Germinal center (tissue), 1 donor: ENCODE measurements at regions not wholly inside any gene's neighbourhood (a gene's known extent, or its start where the extent isn't known, plus 50 kb on each side); places are given as distances from the start of the nearest gene placed in this dataset.
"Not testable (repeated sequence)": the region's sequence is repeated elsewhere in the genome, so short reads cannot be mapped to it uniquely, and the experiment has no call there.

ENCODE experiments used
- DNase-seq: peaks from one replicate; pipeline ENCODE4 v3.0.0; 2012; ENCODE audit warnings: mixed read lengths, low spot score

DNA sequence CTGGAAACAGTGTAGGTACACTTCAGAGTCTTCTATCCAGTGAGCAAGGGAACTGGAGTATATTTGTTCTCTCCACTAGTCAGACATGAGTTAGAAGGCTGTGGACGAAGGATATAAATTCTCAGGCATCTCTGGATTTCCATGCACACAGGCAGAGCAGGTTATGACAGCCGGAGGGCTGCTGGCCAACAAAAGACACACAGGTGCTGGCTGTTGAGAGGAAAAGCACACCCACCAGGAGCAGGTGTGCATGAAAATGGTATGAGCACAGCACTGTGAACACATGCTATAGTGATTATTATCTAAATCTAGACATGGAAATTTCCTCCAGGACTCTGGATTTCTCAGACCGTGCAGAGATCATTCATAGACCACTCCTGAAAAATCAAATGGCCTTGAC, 444.7 kb upstream of the RPS6KA3 start:
- DNase-seq = no peak

GRCh38 chrX:20693078-20693477, 426.4 kb upstream of the RPS6KA3 start:
- DNase-seq = no peak

DNA sequence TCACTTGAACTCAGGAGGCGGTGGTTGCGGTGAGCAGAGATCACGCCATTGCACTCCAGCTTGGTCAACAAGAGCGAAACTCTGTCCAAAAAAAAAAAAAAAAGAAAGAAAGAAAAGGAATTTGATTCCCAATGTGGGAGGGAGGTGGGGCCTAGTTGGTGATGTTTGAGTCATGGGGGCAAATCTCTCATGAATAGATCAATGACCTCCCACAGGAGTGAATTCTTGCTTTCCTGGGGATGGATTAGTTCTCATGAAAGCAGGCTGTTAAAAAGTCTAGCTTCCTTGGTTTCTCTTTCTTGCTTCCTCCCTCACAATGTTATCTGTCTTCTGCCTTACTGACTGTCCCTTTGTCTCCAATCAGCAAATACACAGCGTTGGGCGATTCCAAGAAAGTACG, 419.5 kb upstream of the RPS6KA3 start:
- no peak for DNase-seq

DNA sequence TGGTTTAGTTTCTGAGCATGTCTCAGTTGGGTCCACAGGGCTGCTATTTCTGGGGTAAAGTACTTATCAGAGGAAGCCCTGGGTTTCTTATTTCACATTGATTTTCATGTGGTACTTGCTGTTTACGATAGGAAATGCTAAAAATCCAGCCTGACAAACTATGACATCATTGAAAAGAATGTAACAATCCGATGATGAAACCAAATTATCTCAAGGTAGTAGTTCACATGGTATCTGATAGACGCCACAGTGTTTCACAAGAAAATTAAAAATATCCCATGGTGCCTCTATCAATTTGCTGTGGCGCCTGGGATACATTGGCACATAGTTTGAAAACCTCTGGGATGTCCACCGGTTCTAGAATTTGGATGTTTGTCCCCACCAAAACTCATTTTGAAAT, 418.9 kb upstream of the RPS6KA3 start:
- DNase-seq = no peak

GRCh38 chrX:20681683-20682082, 415.0 kb upstream of the RPS6KA3 start:
- DNase-seq = no peak

- no peak for DNase-seq
These were observed 414.3 kb upstream of the RPS6KA3 start for GRCh38 chrX:20680998-20681397.

- no peak for DNase-seq
These were observed 405.8 kb upstream of the RPS6KA3 start for GRCh38 chrX:20672476-20672875.

DNA sequence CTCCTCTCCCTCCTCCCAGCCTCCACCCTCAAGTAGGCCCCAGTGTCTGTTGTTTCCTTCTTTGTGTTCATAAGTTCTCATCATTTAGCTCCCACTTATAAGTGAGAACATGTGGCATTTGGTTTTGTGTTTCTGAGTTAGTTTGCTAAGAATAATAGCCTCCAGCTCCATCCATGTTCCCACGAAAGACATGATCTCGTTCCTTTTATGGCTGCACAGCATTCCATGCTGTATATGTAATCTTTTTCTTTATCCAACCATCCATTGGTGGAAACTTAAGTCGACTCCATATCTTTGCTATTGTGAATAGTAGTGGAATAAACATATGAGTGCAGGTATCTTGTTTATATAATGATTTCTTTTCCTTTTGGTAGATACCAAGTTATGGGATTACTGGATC, 405.0 kb upstream of the RPS6KA3 start:
- DNase-seq = not testable (repeated sequence)

DNA sequence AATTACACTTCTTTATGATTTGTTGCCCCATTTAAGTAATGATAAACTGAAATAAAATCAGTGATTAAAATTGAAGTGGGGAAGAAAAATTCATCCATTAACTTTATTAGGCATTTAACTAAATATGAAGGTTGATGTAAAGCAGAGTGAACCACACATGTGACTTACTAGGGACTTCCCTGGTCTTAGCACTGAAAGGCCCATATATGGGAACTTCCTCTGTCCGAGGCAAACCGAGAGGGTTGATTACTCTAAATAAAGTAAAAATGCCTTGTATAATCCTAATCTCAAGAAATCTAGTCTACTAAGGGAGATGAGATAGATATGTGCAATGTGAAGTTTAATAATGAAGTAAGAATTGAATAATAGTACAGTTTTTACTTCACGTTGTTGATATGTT, 403.9 kb upstream of the RPS6KA3 start:
- DNase-seq = no peak

DNA sequence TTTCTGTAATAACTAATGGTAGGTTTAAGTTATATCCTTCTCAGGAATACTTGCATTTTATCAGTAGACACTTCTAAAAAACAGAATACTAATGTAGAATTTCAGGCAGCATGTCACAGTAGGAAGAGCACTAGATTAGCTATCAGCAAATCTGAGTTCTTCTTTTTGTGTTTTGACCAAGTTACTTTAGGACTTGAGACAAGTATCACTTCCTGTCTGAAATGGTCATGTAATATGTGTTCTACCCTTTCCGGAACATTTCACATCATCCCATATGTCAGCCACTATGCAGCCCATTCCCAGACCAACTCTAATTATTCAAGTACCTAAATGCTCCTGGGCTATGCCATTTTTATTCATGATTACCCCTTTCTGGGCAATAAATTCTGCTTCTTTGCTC, 401.8 kb upstream of the RPS6KA3 start:
- no peak for DNase-seq

DNA sequence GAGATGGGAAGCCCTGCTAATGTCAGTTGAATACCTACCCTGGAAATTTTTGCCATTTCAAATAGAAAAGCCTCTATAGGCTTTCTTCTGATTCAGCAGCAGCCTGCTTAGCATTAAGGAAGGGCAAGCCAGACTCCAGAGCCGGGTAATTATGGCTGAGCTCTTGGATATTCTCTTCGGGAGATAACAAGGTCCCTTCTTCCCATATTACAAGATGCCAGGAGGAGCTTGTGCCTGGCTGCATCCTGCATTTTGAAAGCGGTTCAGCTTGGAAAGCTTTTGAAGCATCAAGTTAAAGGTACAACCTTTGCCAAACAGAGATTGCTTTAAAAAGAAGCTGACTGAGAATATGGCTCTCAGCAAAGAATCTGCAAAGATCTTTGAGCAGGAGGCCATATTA, 399.6 kb upstream of the RPS6KA3 start:
- no peak for DNase-seq

- DNase-seq = no peak
These were observed 398.8 kb upstream of the RPS6KA3 start for GRCh38 chrX:20665481-20665880.

GRCh38 chrX:20664774-20665173, 398.1 kb upstream of the RPS6KA3 start:
- DNase-seq = no peak

- no peak for DNase-seq
These were observed 397.4 kb upstream of the RPS6KA3 start for GRCh38 chrX:20664131-20664530.

DNA sequence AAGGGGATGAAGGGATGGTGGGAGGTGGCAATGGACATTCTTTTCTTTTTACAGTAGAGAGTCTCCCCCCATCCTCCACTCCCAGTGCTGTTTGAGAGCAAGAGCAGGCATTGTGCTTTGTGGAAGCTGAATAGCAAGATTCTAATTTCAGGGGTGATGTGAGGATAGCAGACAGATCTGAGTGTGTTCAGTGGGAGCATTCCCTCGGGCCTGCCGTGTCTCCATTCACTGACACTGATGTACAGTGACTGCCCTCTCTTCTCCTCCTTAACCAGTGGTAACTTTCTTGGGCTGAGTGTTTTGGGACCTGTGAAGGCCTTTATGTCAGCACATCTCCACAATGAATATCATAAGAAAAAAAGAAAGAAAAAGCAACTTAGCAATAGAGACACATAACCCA, 396.6 kb upstream of the RPS6KA3 start:
- no peak for DNase-seq

DNA sequence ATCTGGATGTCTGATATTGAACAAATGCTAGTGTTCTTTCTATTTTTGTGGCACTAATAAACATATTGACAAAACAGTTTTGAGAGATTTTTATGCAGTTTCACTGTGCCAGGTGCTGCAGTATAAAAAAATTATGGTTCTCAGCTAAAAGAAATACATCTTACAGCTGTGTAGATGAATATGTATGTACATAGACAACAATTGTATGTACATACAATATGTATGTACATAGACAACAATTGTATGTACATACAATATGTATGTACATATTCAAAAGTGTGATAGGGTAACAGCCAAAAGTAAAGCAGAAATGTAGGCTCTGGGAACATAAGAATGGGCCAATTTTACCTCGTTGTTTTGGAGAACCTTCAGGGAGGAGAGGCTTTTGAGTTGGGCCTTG, 390.0 kb upstream of the RPS6KA3 start:
- DNase-seq = no peak

GRCh38 chrX:20654596-20655106, 387.9 kb upstream of the RPS6KA3 start:
- DNase-seq = no peak

DNA sequence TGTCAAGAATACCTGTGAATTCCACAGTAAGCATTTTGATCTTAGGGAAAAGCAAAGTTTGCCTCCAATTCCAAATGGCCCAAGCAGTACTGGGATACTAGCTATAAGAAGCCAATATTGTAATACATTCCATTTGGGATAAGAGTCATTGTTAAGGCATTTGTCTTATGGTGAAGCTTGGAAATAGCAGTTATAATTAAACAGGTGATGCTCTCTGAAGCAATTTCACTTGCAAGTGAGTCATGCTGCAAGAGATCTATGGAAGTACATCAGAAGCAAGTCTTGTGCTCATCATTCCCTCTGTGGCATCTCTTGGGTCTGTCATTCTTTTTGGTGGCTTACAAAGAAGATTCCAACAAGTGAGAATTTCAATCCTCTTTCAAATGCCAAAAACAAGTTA, 386.4 kb upstream of the RPS6KA3 start:
- DNase-seq = no peak

DNA sequence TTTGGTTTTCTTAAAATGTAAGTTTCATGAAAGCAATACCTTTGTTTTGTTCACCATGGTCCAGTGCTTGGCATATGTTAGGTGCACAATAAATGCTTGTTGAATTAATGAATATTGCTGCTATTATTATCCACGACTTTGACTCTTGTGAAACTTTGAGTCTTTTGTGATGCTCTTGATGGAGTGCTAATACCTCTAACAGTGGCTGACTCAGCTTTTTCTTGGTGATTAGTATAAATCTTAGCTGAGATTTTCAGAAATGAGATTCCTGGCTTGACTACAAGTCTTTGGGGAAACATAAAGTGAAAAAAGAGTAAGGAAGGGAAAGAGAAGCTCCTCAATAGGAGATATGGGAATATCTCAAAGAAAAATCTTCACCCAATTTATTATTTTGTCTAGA, 375.2 kb upstream of the RPS6KA3 start:
- DNase-seq = no peak

GRCh38 chrX:20639115-20639514, 372.4 kb upstream of the RPS6KA3 start:
- DNase-seq = no peak

DNA sequence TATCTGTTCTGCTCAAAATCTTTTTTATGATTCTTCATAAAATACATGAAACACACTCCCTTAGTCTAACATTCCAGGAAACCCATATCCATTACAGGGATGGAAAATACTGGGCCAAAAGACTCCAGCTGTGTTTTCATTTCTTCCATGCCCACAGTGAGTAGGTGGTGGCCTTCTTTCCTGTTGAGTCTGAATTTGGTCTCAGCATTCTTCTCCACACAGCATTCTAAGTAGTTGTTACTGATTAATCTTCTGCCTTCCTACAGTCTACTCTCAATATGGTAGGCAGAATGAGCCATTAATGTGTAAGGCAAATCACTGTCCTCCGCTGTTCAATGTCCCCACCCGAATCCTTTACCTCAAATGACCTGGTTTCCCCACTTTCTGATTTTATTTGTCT, 370.6 kb upstream of the RPS6KA3 start:
- DNase-seq = no peak

- no peak for DNase-seq
These were observed 366.7 kb upstream of the RPS6KA3 start for GRCh38 chrX:20633451-20633850.

DNA sequence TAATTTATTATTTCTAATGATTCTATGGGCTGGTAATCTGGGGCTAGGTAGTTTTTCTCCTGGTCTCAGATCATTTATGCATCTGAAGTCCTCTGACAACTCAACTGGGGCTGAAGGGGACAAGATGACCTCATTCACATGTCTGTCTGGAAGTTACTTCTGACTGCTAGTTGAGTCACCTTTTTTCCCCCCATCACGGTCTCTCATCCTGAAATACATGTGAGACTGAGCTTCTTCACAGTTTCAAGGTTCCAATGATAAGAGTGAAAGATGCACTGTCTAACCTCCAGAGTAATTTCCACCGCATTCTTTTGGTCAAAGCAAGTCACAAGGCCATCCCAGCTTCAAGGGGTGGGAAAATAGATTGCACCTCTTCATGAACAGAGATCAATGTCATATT, 356.7 kb upstream of the RPS6KA3 start:
- DNase-seq = no peak

DNA sequence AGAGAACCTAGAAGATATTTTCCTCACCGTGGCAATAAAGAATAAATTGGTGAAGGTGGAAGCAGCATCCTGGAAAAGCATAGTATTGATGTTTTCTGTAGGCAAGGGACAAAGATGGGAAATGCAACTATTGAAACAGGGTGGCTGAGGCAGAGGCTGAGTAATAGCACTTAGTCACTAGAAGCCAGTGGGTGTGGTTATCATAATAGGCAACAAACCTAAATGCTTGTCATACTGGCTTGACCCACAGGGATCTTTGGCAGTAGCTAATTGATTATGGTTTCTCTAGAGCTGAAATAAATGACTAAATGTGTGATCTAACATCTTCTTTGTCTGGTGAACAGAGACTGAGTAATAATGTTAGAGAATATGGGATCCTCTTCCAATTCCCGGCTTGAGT, 353.6 kb upstream of the RPS6KA3 start:
- DNase-seq = no peak

GRCh38 chrX:20609916-20610415, 343.3 kb upstream of the RPS6KA3 start:
- no peak for DNase-seq
